Astrocyte of the spinal cord (primary cell): ENCODE measurements at regions not wholly inside any gene's neighbourhood (a gene's known extent, or its start where the extent isn't known, plus 50 kb on each side); places are given as distances from the start of the nearest gene placed in this dataset.

Experiments
- DNase-seq: peaks from one replicate; pipeline ENCODE4 v3.0.0; 2011; ENCODE audit warnings: low read depth, low spot score
- H3K4me3 ChIP-seq: 2 replicates; pipeline ENCODE4 v1.5.1; 2011; ENCODE audit warnings: low read depth, mild to moderate bottlenecking, low read length, moderate library complexity
- CTCF ChIP-seq: IDR thresholded peaks from 2 replicates; pipeline ENCODE4 v1.5.1; 2012; ENCODE audit warnings: low read depth, mild to moderate bottlenecking, low read length, inconsistent platforms
- in situ Hi-C: cut with HindIII; loops from 2 replicates; pipeline ENCODE4 v1.10.0; 2017; ENCODE audit warnings: low sequenced_read_pairs

GRCh38 chr5:67732921-67733320 is 482.6 kb upstream of the PIK3R1 start:
- no peak for DNase-seq
- no peak for TF ChIP-seq CTCF
- H3K4me3 ChIP-seq, result no peak overlapping the region
- in situ Hi-C loops, result no loop called here

- no peak for DNase-seq
- in situ Hi-C loops, result no loop called here
- no peak overlapping the region for H3K4me3 ChIP-seq
- TF ChIP-seq CTCF, result no peak
These were observed 483.1 kb upstream of the PIK3R1 start for GRCh38 chr5:67732471-67732870.

GRCh38 chr5:67731886-67732285 is 483.7 kb upstream of the PIK3R1 start:
- TF ChIP-seq CTCF, result no peak
- H3K4me3 ChIP-seq, result no peak overlapping the region
- no peak for DNase-seq
- in situ Hi-C loops, result no loop called here

GRCh38 chr5:67730917-67731474 is 484.6 kb upstream of the PIK3R1 start:
- H3K4me3 ChIP-seq, result no peak overlapping the region
- in situ Hi-C loops, result no loop called here
- DNase-seq, result no peak
- TF ChIP-seq CTCF, result no peak

- TF ChIP-seq CTCF, result no peak
- in situ Hi-C loops, result no loop called here
- no peak for DNase-seq
- H3K4me3 ChIP-seq, result no peak overlapping the region
These were observed 487.1 kb upstream of the PIK3R1 start for GRCh38 chr5:67728326-67728890.

GRCh38 chr5:67725604-67726003 is 490.0 kb upstream of the PIK3R1 start:
- no peak for DNase-seq
- no peak overlapping the region for H3K4me3 ChIP-seq
- in situ Hi-C loops, result no loop called here
- no peak for TF ChIP-seq CTCF
